ENCODE measurements at regions not wholly inside any gene's neighbourhood (a gene's known extent, or its start where the extent isn't known, plus 50 kb on each side); places are given as distances from the start of the nearest gene placed in this dataset.

DNA sequence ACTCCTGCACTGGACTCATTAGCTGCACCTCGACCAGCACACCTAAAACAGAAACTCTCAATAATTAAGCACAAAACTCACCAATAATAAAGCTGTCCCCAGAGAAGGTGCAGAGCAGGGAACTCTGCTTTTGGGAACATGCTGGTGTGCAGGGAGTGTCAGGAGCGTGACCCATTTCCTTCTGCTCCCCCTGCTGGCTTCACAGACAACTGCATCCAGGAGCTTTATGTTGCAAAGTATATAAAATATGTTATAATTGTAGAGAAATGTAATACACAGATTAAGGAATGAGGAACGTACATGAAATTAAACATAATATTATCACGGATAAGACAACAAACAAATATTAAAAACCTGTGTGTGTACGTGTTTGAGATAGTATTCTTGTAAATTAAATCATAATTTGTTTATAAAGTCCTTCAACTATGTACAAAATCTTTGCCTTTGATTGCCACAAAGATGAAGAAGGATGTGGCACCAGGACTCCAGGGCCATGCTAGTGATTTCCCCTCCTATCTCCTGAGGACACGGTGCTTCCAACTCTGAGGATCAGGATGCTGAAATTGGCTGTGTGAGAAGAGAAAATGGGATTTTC, 68.6 kb upstream of the MAL start:
- ChIA-PET CTCF (interaction anchor here (0.6 to 6.7 kb wide), 36 partner anchors 9 to 230 kb away, joined by 3 to 92 read pairs (median 5); partner anchors contain the start of gene TEKT4), POLR2A (no interaction called here)
- H3K4me3 Mint-ChIP-seq: no peak overlapping the region
- TF ChIP-seq SP1 (CRISPR knock-in tag; conservative IDR thresholded peaks at IDR 0.05) (no peak), RELA (CRISPR knock-in tag; IDR thresholded peaks at IDR 0.05; ENCODE audit: borderline replicate concordance) (no peak), CBFB (CRISPR knock-in tag; IDR thresholded peaks at IDR 0.05; ENCODE audit: low read depth) (no peak)
- TF ChIP-seq, protein P1, sequence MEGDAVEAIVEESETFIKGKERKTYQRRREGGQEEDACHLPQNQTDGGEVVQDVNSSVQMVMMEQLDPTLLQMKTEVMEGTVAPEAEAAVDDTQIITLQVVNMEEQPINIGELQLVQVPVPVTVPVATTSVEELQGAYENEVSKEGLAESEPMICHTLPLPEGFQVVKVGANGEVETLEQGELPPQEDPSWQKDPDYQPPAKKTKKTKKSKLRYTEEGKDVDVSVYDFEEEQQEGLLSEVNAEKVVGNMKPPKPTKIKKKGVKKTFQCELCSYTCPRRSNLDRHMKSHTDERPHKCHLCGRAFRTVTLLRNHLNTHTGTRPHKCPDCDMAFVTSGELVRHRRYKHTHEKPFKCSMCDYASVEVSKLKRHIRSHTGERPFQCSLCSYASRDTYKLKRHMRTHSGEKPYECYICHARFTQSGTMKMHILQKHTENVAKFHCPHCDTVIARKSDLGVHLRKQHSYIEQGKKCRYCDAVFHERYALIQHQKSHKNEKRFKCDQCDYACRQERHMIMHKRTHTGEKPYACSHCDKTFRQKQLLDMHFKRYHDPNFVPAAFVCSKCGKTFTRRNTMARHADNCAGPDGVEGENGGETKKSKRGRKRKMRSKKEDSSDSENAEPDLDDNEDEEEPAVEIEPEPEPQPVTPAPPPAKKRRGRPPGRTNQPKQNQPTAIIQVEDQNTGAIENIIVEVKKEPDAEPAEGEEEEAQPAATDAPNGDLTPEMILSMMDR (IDR thresholded peaks at IDR 0.05): peak; percentile 80
- TF ChIP-seq, protein P2, sequence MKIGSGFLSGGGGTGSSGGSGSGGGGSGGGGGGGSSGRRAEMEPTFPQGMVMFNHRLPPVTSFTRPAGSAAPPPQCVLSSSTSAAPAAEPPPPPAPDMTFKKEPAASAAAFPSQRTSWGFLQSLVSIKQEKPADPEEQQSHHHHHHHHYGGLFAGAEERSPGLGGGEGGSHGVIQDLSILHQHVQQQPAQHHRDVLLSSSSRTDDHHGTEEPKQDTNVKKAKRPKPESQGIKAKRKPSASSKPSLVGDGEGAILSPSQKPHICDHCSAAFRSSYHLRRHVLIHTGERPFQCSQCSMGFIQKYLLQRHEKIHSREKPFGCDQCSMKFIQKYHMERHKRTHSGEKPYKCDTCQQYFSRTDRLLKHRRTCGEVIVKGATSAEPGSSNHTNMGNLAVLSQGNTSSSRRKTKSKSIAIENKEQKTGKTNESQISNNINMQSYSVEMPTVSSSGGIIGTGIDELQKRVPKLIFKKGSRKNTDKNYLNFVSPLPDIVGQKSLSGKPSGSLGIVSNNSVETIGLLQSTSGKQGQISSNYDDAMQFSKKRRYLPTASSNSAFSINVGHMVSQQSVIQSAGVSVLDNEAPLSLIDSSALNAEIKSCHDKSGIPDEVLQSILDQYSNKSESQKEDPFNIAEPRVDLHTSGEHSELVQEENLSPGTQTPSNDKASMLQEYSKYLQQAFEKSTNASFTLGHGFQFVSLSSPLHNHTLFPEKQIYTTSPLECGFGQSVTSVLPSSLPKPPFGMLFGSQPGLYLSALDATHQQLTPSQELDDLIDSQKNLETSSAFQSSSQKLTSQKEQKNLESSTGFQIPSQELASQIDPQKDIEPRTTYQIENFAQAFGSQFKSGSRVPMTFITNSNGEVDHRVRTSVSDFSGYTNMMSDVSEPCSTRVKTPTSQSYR (CRISPR knock-in tag; IDR thresholded peaks at IDR 0.05): no peak
- TF ChIP-seq, protein P3, sequence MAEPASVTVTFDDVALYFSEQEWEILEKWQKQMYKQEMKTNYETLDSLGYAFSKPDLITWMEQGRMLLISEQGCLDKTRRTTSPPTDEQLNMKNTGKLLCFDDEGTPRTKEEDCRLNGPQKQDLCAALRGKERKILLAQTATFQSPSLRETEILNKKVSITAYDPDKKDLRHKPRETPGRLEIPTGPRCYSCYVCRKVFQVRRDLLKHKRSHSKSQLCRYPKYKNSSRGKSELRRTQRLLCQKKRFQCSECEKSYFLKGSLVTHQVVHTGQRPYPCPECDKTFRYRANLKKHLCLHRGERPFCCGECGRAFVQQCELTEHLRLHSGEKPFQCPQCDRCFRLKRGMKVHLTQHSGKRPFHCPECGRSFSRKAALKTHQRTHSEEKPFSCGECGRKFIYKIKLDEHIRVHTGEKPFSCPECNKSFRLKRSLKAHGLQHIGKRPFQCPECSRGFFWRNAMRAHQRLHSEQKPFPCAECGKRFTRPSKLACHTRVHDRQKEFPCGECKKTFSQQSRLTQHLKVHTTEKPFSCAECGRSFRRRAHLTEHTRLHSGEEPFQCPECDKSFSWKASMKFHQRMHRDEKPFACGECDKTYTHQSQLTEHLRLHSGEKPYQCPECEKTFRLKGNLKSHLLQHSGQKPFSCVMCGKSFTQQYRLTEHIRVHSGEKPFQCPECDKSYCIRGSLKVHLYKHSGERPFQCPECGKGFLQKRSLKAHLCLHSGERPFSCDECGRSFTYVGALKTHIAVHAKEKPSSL (CRISPR knock-in tag; conservative IDR thresholded peaks at IDR 0.05): no peak
- peaks cover 15% of the 10 kb centered on the region for H3K4me1 Mint-ChIP-seq
- H3K9me3 Mint-ChIP-seq: peaks cover 7% of the 10 kb centered on the region
- H3K27ac Mint-ChIP-seq: no peak overlapping the region
- DNase-seq (ENCODE audit: low spot score): peak; percentile 54
- H3K27me3 Mint-ChIP-seq (ENCODE audit: low read depth): peaks cover 4% of the 10 kb centered on the region; the same call in 1 of the 2 replicates
- ATAC-seq: peak; percentile 74
- H3K36me3 Mint-ChIP-seq: no peaks in the 10 kb centered on the region

DNA sequence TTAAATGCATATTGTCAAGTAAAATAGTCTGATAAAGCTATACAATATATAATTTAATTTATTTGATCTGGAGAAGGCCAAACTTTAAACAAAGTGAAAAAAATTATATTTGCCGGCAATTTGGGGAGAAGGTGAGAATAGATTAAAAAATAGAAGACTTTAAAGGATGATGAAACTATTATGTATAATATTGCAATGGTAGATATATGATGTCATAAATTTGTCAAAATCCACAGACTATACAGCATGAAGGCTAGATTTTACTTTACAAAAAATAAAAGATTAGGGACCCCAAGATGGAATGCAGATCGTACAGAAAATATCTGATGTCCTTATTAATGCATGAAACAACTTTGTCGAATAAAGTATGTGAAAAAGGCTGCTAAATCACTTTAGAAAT, 67.3 kb upstream of the MAL start:
- ChIA-PET POLR2A (no interaction called here), CTCF (interaction anchor here (0.9 to 6.7 kb wide), 3 partner anchors 40 to 95 kb away, joined by 3 to 92 read pairs (median 34); no protein-coding TSS in a partner anchor)
- Mint-ChIP-seq H3K9me3 (no peaks in the 10 kb centered on the region; the same call in 1 of the 2 replicates), H3K27ac (no peak overlapping the region), H3K4me3 (no peak overlapping the region), H3K36me3 (no peaks in the 10 kb centered on the region), H3K4me1 (peaks cover 15% of the 10 kb centered on the region), H3K27me3 (ENCODE audit: low read depth) (0 out of 2 replicates have a peak, but pooled peaks cover under 1% of the 10 kb centered on the region)
- TF ChIP-seq ZNF232 (CRISPR knock-in tag; IDR thresholded peaks at IDR 0.05) (no peak), KAT7 (CRISPR knock-in tag; IDR thresholded peaks at IDR 0.05; ENCODE audit: borderline replicate concordance) (no peak), HMGA2 (CRISPR knock-in tag; IDR thresholded peaks at IDR 0.05) (no peak), TEAD4 (CRISPR knock-in tag; IDR thresholded peaks at IDR 0.05) (no peak), ETV6 (CRISPR knock-in tag; IDR thresholded peaks at IDR 0.05) (no peak), ELF4 (CRISPR knock-in tag; IDR thresholded peaks at IDR 0.05; ENCODE audit: low read depth) (no peak), FOXP1 (CRISPR knock-in tag; IDR thresholded peaks at IDR 0.05; ENCODE audit: borderline replicate concordance) (no peak), ZNF121 (CRISPR knock-in tag; IDR thresholded peaks at IDR 0.05) (no peak), ZBTB21 (CRISPR knock-in tag; IDR thresholded peaks at IDR 0.05; ENCODE audit: borderline replicate concordance) (no peak), ZNF396 (CRISPR knock-in tag; IDR thresholded peaks at IDR 0.05; ENCODE audit: borderline replicate concordance) (no peak), NR3C1 (CRISPR knock-in tag; conservative IDR thresholded peaks at IDR 0.05; ENCODE audit: low read depth) (no peak), JUN (CRISPR knock-in tag; IDR thresholded peaks at IDR 0.05) (no peak)
- TF ChIP-seq, protein P4, sequence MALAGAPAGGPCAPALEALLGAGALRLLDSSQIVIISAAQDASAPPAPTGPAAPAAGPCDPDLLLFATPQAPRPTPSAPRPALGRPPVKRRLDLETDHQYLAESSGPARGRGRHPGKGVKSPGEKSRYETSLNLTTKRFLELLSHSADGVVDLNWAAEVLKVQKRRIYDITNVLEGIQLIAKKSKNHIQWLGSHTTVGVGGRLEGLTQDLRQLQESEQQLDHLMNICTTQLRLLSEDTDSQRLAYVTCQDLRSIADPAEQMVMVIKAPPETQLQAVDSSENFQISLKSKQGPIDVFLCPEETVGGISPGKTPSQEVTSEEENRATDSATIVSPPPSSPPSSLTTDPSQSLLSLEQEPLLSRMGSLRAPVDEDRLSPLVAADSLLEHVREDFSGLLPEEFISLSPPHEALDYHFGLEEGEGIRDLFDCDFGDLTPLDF (CRISPR knock-in tag; IDR thresholded peaks at IDR 0.05): no peak
- TF ChIP-seq, protein P5, sequence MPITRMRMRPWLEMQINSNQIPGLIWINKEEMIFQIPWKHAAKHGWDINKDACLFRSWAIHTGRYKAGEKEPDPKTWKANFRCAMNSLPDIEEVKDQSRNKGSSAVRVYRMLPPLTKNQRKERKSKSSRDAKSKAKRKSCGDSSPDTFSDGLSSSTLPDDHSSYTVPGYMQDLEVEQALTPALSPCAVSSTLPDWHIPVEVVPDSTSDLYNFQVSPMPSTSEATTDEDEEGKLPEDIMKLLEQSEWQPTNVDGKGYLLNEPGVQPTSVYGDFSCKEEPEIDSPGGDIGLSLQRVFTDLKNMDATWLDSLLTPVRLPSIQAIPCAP (CRISPR knock-in tag; IDR thresholded peaks at IDR 0.05): no peak
- DNase-seq (ENCODE audit: low spot score) (no peak), ATAC-seq (no peak)

Data from WTC11 (cell line).